ENCODE measurements at regions not wholly inside any gene's neighbourhood (a gene's known extent, or its start where the extent isn't known, plus 50 kb on each side); places are given as distances from the start of the nearest gene placed in this dataset.

DNA sequence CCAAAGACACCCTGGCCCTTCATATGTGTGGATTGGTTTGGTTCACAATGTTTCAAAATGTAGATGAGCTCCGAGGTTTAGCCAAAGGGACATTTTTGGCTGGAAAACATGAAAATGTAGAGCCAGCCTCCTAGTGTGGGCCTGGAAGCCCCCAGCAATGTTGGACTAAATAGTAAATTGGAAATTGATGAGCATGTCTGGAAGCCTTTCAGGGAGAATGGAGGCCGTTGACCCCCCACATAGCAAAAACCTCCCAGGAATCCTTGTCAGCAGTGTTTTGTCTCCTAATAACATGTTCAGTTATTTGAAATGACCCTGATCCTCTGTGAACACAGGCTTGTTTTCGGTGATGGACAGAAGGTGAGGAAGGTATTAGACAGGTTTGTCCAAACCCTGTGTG is 65.1 kb upstream of the TBX3 start:
- dilution Hi-C loops (cut with MboI; ENCODE audit: extremely low pct_ligation_motif_present, low sequenced_read_pairs) (no loop called here), intact Hi-C loops (cut with micrococcal nuclease) (no loop called here)
- Histone ChIP-seq H4K20me1 (replicated peaks; ENCODE audit: control insufficient read depth, extremely low read depth, insufficient read depth, low read length) (no peaks in the 10 kb centered on the region), H3K9ac (replicated peaks; ENCODE audit: extremely low read depth, insufficient read depth, low read length) (no peak overlapping the region), H3K4me3 (replicated peaks in 1 of 3; ENCODE audit: insufficient read depth in 1 of 3, low read depth in 1 of 3, low read length in 3 of 3) (no peak overlapping the region), H3K27ac (ENCODE audit: insufficient read depth, low read depth, low read length) (no peak overlapping the region), H3K27me3 (ENCODE audit: control insufficient read depth in 2 of 2, insufficient read depth in 2 of 2, low read length in 2 of 2) (no peaks in the 10 kb centered on the region), H2AFZ (ENCODE audit: low read depth, low read length) (no peak overlapping the region), H3K9me1 (replicated peaks; ENCODE audit: control insufficient read depth, extremely low read depth, insufficient read depth, low read length) (no peaks in the 10 kb centered on the region), H3K79me2 (ENCODE audit: control insufficient read depth, insufficient read depth, low read length) (no peaks in the 10 kb centered on the region), H3K4me1 (ENCODE audit: control insufficient read depth, extremely low read depth, insufficient read depth, low read length) (no peaks in the 10 kb centered on the region), H3K9me3 (replicated peaks; ENCODE audit: control insufficient read depth, insufficient read depth, low read length) (no peaks in the 10 kb centered on the region), H3K36me3 (ENCODE audit: control insufficient read depth in 2 of 2, extremely low read depth in 1 of 2, insufficient read depth in 2 of 2, low read length in 2 of 2) (no peaks in the 10 kb centered on the region), H3K4me2 (ENCODE audit: insufficient read depth, low read length) (no peak overlapping the region)
- DNase-seq (ENCODE audit: low read depth, low spot score) = no peak
- ChIA-PET POLR2A (no interaction called here), CTCF (no interaction called here)
- TF ChIP-seq MYC (IDR thresholded peaks at IDR 0.05; ENCODE audit: low read depth, low read length) (no peak), POLR2A (IDR thresholded peaks at IDR 0.05; ENCODE audit: low read depth, low read length) (no peak), FOS (IDR thresholded peaks at IDR 0.05; ENCODE audit: borderline replicate concordance, insufficient read depth, low read length) (no peak), EZH2 (IDR thresholded peaks at IDR 0.05; ENCODE audit: borderline replicate concordance, low read depth, low read length, severe bottlenecking) (no peak), JUN (IDR thresholded peaks at IDR 0.05; ENCODE audit: borderline replicate concordance, insufficient read depth, insufficient read length, low read depth) (no peak), GATA2 (IDR thresholded peaks at IDR 0.05; ENCODE audit: insufficient read depth, insufficient read length, low read depth, low read length) (no peak), POLR2AphosphoS5 (IDR thresholded peaks at IDR 0.05; ENCODE audit: insufficient read depth, low read depth, low read length) (no peak)
- TF ChIP-seq, protein P1, sequence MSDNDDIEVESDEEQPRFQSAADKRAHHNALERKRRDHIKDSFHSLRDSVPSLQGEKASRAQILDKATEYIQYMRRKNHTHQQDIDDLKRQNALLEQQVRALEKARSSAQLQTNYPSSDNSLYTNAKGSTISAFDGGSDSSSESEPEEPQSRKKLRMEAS (IDR thresholded peaks at IDR 0.05; ENCODE audit: insufficient read depth, insufficient read length) = no peak
- TF ChIP-seq, protein P2, sequence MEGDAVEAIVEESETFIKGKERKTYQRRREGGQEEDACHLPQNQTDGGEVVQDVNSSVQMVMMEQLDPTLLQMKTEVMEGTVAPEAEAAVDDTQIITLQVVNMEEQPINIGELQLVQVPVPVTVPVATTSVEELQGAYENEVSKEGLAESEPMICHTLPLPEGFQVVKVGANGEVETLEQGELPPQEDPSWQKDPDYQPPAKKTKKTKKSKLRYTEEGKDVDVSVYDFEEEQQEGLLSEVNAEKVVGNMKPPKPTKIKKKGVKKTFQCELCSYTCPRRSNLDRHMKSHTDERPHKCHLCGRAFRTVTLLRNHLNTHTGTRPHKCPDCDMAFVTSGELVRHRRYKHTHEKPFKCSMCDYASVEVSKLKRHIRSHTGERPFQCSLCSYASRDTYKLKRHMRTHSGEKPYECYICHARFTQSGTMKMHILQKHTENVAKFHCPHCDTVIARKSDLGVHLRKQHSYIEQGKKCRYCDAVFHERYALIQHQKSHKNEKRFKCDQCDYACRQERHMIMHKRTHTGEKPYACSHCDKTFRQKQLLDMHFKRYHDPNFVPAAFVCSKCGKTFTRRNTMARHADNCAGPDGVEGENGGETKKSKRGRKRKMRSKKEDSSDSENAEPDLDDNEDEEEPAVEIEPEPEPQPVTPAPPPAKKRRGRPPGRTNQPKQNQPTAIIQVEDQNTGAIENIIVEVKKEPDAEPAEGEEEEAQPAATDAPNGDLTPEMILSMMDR (IDR thresholded peaks at IDR 0.05; ENCODE audit: extremely low read depth in 1 of 2, insufficient read depth in 1 of 2, low read depth in 1 of 2, low read length in 2 of 2) = no peak
- FAIRE-seq = no peak
- no TSS peak for BruUV-seq (replicated peaks)

All from endothelial cell of umbilical vein (primary cell).